ENCODE measurements at regions not wholly inside any gene's neighbourhood (a gene's known extent, or its start where the extent isn't known, plus 50 kb on each side); places are given as distances from the start of the nearest gene placed in this dataset.

GRCh38 chr1:60343736-60344135 lies 270.2 kb upstream of the C1orf87 start:
- DNase-seq, result no peak
- H3K36me3 ChIP-seq (ENCODE audit: control insufficient read depth, insufficient read depth, low read length), result no peaks in the 10 kb centered on the region
- no peak overlapping the region for H3K4me3 ChIP-seq (ENCODE audit: low read length)
- no peaks in the 10 kb centered on the region for H3K9me3 ChIP-seq (ENCODE audit: control insufficient read depth, low read depth, low read length)
- H3K27me3 ChIP-seq (ENCODE audit: control insufficient read depth, insufficient read depth, low read length), result no peaks in the 10 kb centered on the region
- H3K27ac ChIP-seq (ENCODE audit: low read length), result no peak overlapping the region
- no peaks in the 10 kb centered on the region for H3K4me1 ChIP-seq (ENCODE audit: control insufficient read depth, insufficient read depth, low read length)
- WGBS (ENCODE audit: insufficient coverage, low lambda C conversion rate), result no CpG with 5 or more reads among the region's 2 CpGs

- no peaks in the 10 kb centered on the region for H3K4me1 ChIP-seq (ENCODE audit: control insufficient read depth, insufficient read depth, low read length)
Measured at GRCh38 chr1:60342569-60342968, 269.0 kb upstream of the C1orf87 start.

DNA sequence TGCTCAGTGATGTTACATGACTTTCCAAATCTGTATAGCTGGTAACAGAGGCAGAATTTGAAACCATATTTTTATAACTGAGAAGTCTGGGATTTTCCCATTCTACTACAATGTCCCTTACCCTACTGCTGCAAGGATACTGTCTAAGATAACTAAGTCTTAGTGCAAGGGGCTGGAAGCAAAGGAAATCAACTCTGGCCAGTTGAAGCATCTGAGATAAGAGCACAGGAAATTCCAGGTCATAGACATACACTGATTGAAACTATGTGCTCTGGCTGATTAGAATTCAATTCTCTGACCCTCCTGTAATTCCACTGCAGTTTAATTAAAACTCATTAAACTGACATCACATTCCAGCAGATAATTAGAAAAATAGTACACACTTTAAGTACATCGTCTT lies 267.7 kb upstream of the C1orf87 start:
- WGBS (ENCODE audit: insufficient coverage, low lambda C conversion rate), result no CpG with 5 or more reads among the region's 1 CpG
- H3K36me3 ChIP-seq (ENCODE audit: control insufficient read depth, insufficient read depth, low read length), result no peaks in the 10 kb centered on the region
- H3K27ac ChIP-seq (ENCODE audit: low read length), result no peak overlapping the region
- no peaks in the 10 kb centered on the region for H3K4me1 ChIP-seq (ENCODE audit: control insufficient read depth, insufficient read depth, low read length)
- no peak for DNase-seq
- no peaks in the 10 kb centered on the region for H3K27me3 ChIP-seq (ENCODE audit: control insufficient read depth, insufficient read depth, low read length)
- H3K4me3 ChIP-seq (ENCODE audit: low read length), result no peak overlapping the region
- no peaks in the 10 kb centered on the region for H3K9me3 ChIP-seq (ENCODE audit: control insufficient read depth, low read depth, low read length)

More at GRCh38 chr1:60342569-60342968, 269.0 kb upstream of the C1orf87 start:
- no peaks in the 10 kb centered on the region for H3K36me3 ChIP-seq (ENCODE audit: control insufficient read depth, insufficient read depth, low read length)
- H3K9me3 ChIP-seq (ENCODE audit: control insufficient read depth, low read depth, low read length), result no peaks in the 10 kb centered on the region
- no peak overlapping the region for H3K27ac ChIP-seq (ENCODE audit: low read length)
- no CpG with 5 or more reads among the region's 1 CpG for WGBS (ENCODE audit: insufficient coverage, low lambda C conversion rate)
- H3K27me3 ChIP-seq (ENCODE audit: control insufficient read depth, insufficient read depth, low read length), result no peaks in the 10 kb centered on the region
- DNase-seq, result no peak
- H3K4me3 ChIP-seq (ENCODE audit: low read length), result no peak overlapping the region

DNA sequence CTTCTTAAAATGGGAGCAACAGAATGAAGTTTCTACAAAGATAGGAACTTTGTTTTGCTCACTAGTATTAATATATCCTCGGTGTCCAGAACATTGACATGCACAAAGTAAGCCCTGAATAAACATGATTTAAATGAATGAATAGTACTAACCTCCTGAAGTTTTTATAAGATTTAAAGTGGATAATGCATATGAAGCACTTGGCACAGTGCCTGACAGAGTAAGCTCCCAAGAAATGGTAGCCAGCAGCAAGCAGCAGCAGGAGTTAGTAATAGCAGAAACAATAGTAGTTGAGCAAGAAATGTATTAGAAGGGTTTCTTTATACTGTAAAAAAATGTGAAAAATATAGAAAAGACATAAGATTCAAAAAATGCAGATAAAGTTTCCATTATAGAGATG lies 258.1 kb upstream of the C1orf87 start:
- WGBS (ENCODE audit: insufficient coverage, low lambda C conversion rate), result no CpG with 5 or more reads among the region's 1 CpG
- DNase-seq, result no peak
- Histone ChIP-seq H3K27ac (ENCODE audit: low read length) (no peak overlapping the region), H3K4me3 (ENCODE audit: low read length) (no peak overlapping the region), H3K27me3 (ENCODE audit: control insufficient read depth, insufficient read depth, low read length) (no peaks in the 10 kb centered on the region), H3K36me3 (ENCODE audit: control insufficient read depth, insufficient read depth, low read length) (no peaks in the 10 kb centered on the region), H3K9me3 (ENCODE audit: control insufficient read depth, low read depth, low read length) (no peaks in the 10 kb centered on the region), H3K4me1 (ENCODE audit: control insufficient read depth, insufficient read depth, low read length) (no peaks in the 10 kb centered on the region)

DNA sequence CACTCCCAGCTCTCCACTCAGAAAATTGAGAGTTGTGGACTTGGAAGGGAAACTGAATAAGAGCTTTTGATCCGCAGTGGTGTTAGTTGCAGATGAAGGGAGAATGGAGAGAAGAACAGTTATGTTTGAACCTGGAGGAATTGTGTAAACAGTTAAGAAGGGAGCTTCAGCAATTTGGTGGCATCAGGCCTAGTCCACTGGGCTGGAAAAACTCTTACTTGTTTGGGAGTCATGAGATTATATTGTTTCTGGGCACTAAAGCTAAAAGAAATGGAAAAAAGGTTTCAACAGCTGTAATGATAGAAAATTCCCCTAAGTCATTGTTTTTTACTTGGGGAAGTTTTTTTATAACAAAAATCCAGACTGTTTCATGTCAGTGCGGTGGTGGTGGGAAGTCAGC lies 256.1 kb upstream of the C1orf87 start:
- no peak for DNase-seq
- WGBS (ENCODE audit: insufficient coverage, low lambda C conversion rate), result 100% methylated on average over 1 of the region's 2 CpGs
- Histone ChIP-seq H3K36me3 (ENCODE audit: control insufficient read depth, insufficient read depth, low read length) (no peaks in the 10 kb centered on the region), H3K4me1 (ENCODE audit: control insufficient read depth, insufficient read depth, low read length) (no peaks in the 10 kb centered on the region), H3K27me3 (ENCODE audit: control insufficient read depth, insufficient read depth, low read length) (no peaks in the 10 kb centered on the region), H3K9me3 (ENCODE audit: control insufficient read depth, low read depth, low read length) (no peaks in the 10 kb centered on the region), H3K4me3 (ENCODE audit: low read length) (no peak overlapping the region), H3K27ac (ENCODE audit: low read length) (no peak overlapping the region)

DNA sequence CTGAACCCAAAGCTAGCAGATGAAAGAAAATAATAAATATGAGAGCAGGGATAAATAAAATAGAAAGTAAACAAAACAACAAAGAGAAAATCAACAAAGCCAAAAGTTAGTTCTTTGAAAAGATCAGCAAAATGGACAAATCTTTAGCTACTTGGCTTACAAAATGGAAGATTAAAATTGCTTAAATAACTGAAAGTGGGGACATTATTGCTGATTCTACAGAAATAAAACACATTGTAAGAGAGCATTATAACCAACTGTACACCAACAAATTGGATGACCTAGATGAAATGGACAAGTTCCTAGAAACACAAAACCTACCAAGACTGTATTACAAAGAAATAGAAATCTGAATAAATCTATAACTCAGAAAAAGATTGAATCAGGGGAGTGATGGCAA lies 238.3 kb upstream of the C1orf87 start:
- H3K27me3 ChIP-seq (ENCODE audit: control insufficient read depth, insufficient read depth, low read length), result no peaks in the 10 kb centered on the region
- no peak overlapping the region for H3K27ac ChIP-seq (ENCODE audit: low read length)
- no peaks in the 10 kb centered on the region for H3K9me3 ChIP-seq (ENCODE audit: control insufficient read depth, low read depth, low read length)
- no peak for DNase-seq
- no peak overlapping the region for H3K4me3 ChIP-seq (ENCODE audit: low read length)
- no peaks in the 10 kb centered on the region for H3K36me3 ChIP-seq (ENCODE audit: control insufficient read depth, insufficient read depth, low read length)
- H3K4me1 ChIP-seq (ENCODE audit: control insufficient read depth, insufficient read depth, low read length), result no peaks in the 10 kb centered on the region

DNA sequence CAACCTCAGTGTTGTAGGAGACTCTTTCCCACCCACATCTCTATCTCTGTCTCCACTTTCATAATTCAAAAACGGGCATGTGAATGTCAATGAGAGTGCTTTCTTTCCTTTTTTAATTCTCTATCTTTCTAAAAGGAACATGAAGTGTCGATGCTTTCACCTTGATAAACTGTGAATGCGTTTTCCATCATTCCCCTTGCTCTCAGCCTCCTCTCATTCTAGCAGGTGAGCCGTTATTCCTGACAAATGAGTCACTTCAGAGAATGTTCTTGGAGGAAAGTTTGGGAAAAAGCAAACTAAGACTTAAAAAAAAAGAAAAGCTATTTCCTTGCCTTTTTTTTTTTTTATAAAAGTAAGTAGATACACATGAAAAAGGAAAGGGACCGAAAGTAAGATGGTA lies 226.0 kb upstream of the C1orf87 start:
- Histone ChIP-seq H3K4me3 (ENCODE audit: low read length) (no peak overlapping the region), H3K36me3 (ENCODE audit: control insufficient read depth, insufficient read depth, low read length) (no peaks in the 10 kb centered on the region), H3K4me1 (ENCODE audit: control insufficient read depth, insufficient read depth, low read length) (no peaks in the 10 kb centered on the region), H3K27me3 (ENCODE audit: control insufficient read depth, insufficient read depth, low read length) (peaks cover 3% of the 10 kb centered on the region), H3K27ac (ENCODE audit: low read length) (no peak overlapping the region), H3K9me3 (ENCODE audit: control insufficient read depth, low read depth, low read length) (no peaks in the 10 kb centered on the region)
- WGBS (ENCODE audit: insufficient coverage, low lambda C conversion rate), result 83% methylated on average over 3 of the region's 5 CpGs
- DNase-seq, result no peak

- Histone ChIP-seq H3K4me1 (ENCODE audit: control insufficient read depth, insufficient read depth, low read length) (no peaks in the 10 kb centered on the region), H3K27ac (ENCODE audit: low read length) (no peak overlapping the region), H3K36me3 (ENCODE audit: control insufficient read depth, insufficient read depth, low read length) (no peaks in the 10 kb centered on the region), H3K4me3 (ENCODE audit: low read length) (no peak overlapping the region), H3K9me3 (ENCODE audit: control insufficient read depth, low read depth, low read length) (no peaks in the 10 kb centered on the region), H3K27me3 (ENCODE audit: control insufficient read depth, insufficient read depth, low read length) (no peaks in the 10 kb centered on the region)
- no peak for DNase-seq
- 100% methylated on average over 1 of the region's 3 CpGs for WGBS (ENCODE audit: insufficient coverage, low lambda C conversion rate)
Measured at GRCh38 chr1:60298290-60298689, 224.7 kb upstream of the C1orf87 start.

DNA sequence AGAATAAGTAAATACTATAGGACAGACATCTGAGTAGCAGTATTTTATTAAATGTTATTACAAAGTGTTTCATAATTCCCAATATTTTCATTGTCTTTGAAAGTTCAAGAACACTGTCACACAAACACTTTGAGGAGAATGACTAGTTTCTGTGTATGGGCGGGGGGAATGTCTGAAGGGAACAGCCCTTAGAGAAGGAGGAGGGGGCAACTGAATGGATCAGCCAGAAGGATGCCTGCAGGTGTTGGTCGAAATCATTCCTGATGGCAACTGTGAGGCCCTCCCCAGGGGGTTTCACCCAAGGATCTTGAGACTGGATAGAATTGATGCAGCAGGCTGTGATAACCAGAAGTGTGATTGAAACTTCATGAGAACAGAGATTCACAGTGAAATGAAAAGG lies 223.2 kb upstream of the C1orf87 start:
- Histone ChIP-seq H3K4me1 (ENCODE audit: control insufficient read depth, insufficient read depth, low read length) (no peaks in the 10 kb centered on the region), H3K9me3 (ENCODE audit: control insufficient read depth, low read depth, low read length) (no peaks in the 10 kb centered on the region), H3K4me3 (ENCODE audit: low read length) (no peak overlapping the region), H3K27ac (ENCODE audit: low read length) (no peak overlapping the region), H3K27me3 (ENCODE audit: control insufficient read depth, insufficient read depth, low read length) (no peaks in the 10 kb centered on the region), H3K36me3 (ENCODE audit: control insufficient read depth, insufficient read depth, low read length) (no peaks in the 10 kb centered on the region)
- DNase-seq, result no peak
- WGBS (ENCODE audit: insufficient coverage, low lambda C conversion rate), result no CpG with 5 or more reads among the region's 2 CpGs

DNA sequence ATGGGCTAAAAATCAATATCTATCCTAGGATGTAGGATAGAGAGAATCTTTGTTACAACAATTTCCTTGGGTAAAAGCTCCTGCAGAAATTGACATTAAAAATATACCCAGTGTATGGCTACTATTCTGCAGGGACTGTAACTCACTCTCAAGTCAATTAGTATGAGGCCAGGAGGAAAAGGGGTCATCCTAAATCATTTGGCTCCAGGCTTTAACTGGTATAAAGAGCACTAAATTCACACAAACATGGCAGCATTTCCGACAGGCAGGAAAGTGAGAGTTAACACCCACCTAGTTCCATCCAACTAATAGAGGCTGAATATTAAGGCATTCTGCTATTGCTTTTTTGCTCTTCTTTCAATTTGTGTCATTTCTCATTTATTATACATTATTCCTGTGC lies 218.6 kb upstream of the C1orf87 start:
- H3K9me3 ChIP-seq (ENCODE audit: control insufficient read depth, low read depth, low read length), result no peaks in the 10 kb centered on the region
- no peak for DNase-seq
- H3K4me1 ChIP-seq (ENCODE audit: control insufficient read depth, insufficient read depth, low read length), result no peaks in the 10 kb centered on the region
- H3K36me3 ChIP-seq (ENCODE audit: control insufficient read depth, insufficient read depth, low read length), result no peaks in the 10 kb centered on the region
- no peak overlapping the region for H3K27ac ChIP-seq (ENCODE audit: low read length)
- no peak overlapping the region for H3K4me3 ChIP-seq (ENCODE audit: low read length)
- no CpG with 5 or more reads among the region's 1 CpG for WGBS (ENCODE audit: insufficient coverage, low lambda C conversion rate)
- no peaks in the 10 kb centered on the region for H3K27me3 ChIP-seq (ENCODE audit: control insufficient read depth, insufficient read depth, low read length)

- Histone ChIP-seq H3K27ac (ENCODE audit: low read length) (no peak overlapping the region), H3K4me1 (ENCODE audit: control insufficient read depth, insufficient read depth, low read length) (no peaks in the 10 kb centered on the region), H3K4me3 (ENCODE audit: low read length) (no peak overlapping the region), H3K36me3 (ENCODE audit: control insufficient read depth, insufficient read depth, low read length) (no peaks in the 10 kb centered on the region), H3K9me3 (ENCODE audit: control insufficient read depth, low read depth, low read length) (no peaks in the 10 kb centered on the region), H3K27me3 (ENCODE audit: control insufficient read depth, insufficient read depth, low read length) (no peaks in the 10 kb centered on the region)
- no peak for DNase-seq
- 92% methylated on average over 5 of the region's 6 CpGs for WGBS (ENCODE audit: insufficient coverage, low lambda C conversion rate)
Measured at GRCh38 chr1:60290393-60290792, 216.8 kb upstream of the C1orf87 start.

All from large intestine (tissue), 3 donors.